ENCODE measurements at regions not wholly inside any gene's neighbourhood (a gene's known extent, or its start where the extent isn't known, plus 50 kb on each side); places are given as distances from the start of the nearest gene placed in this dataset.
A peak's percentile ranks its signal among the peaks of the same experiment; 100 is the strongest.

GRCh38 chr14:101123618-101124510 is 220.3 kb upstream of the RTL1 start:
- DNase-seq = no peak

DNA sequence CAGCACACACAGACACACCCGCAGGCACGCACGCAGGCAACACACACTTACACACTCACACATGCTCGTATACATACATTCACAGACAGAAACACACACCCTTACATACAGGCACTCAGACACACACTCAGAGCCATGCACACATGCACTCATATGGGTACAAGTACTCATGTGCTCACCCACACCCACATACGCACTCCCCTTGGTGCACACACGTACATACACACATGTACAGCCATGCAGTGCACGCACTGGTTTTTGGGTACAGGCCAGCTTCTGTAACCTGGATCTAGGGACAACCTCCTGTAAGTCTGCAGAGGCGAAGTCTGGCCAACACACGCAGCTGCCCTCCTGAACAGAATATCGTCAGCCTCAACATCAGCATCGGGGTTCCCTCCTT is 221.3 kb upstream of the RTL1 start:
- DNase-seq = no peak

DNA sequence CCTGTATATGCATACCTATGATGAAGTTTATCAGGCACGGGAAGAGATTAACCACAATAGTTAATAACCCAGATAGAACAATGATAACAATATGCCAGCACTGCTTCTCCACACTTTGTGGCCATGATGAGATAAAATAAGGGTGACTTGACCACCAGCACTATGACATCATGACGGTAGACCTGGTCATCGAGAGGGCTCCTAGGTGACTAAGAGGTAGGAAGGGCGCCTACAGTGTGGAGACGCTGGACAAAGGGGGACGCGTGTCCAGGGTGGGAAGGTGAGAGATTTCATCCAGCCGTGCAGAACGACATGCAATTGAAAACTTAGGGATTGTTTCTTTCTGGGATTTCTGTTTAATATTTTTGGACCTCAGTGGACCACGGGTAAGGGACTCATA is 221.8 kb upstream of the RTL1 start:
- DNase-seq = no peak

- no peak for DNase-seq
Observed at GRCh38 chr14:101125719-101126651, 222.5 kb upstream of the RTL1 start.

- no peak for DNase-seq
Observed at GRCh38 chr14:101126731-101127130, 223.2 kb upstream of the RTL1 start.

GRCh38 chr14:101127224-101127623 is 223.7 kb upstream of the RTL1 start:
- no peak for DNase-seq

GRCh38 chr14:101128478-101129321 is 225.2 kb upstream of the RTL1 start:
- no peak for DNase-seq

DNA sequence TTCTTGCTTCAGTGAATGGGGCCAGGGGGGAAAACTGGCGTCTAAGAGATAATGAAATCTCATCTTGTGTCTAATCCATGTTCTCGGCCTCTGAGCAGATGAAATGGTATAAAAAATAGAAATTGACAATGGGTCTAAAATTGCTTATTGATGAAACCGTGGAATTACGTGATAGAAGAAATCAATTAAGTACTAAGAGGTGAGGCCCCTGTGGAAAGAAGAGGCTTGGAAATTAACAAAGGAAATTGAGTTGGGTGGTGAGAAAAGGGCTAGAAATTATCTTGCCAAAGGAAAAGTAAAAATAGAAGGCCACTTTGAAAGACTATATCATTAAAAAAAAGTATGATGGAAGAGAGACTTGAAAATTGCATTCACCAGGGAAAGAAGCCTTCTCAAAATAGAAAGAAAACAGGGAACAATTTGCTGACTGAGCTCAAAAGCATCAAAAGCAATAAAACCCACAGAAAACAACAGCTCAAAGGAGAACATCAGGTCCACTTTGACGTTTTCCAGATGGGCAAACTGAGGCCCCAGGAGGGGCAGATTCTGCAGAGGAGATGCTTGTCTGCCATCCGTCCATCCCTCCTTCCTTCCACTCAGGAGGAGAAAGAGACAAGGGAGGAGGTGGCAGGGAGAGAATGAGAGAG is 226.1 kb upstream of the RTL1 start:
- DNase-seq = no peak

DNA sequence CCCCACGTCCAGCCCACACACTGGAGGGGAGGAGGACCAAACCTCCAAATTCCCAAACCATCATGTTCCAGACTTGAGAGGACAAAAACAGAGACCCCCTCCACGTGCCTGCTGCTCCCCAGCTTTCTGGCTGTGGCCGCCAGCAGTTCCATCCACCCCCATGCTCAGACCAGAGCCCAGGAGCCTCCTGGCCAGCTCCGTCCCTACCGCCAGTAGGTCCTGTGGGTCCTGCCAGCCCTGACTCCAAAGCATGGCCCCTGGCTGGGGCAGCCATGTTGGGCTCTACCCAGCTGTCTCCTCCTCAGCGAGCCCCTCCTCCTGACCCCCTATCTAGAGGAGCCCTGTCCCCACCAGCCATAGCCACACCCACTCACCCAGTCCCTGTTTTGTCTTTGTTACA is 227.3 kb upstream of the RTL1 start:
- no peak for DNase-seq

- no peak for DNase-seq
Observed at GRCh38 chr14:101131451-101131916, 228.0 kb upstream of the RTL1 start.

DNA sequence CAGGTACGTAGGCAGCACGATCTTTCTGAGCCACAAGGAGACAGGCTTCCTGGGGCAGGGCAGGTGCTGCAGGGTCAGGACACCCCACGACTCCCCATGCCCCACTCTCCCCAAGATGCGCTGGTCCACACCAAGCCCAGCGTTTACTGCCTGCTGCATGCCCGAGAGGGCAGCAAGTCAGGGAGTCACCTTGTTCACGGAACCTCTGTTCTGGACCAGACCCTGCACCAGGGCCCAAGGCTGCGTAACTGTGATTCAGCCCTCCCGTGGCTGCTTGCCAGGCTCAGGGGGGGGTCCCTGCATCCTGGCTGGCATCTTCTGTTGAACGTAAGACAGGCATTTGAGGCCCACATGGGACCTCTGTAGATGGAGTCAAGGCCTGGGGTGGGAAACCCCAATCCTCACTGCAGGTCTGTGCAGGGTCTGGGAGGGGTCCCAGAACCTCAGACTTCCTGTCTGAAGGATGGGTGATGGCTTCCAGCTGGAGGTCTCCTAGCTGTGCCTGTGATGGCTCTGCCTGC is 228.6 kb upstream of the RTL1 start:
- no peak for DNase-seq

- no peak for DNase-seq
Observed at GRCh38 chr14:101132588-101132987, 229.1 kb upstream of the RTL1 start.

- DNase-seq = no peak
Observed at GRCh38 chr14:101133068-101133467, 229.5 kb upstream of the RTL1 start.

DNA sequence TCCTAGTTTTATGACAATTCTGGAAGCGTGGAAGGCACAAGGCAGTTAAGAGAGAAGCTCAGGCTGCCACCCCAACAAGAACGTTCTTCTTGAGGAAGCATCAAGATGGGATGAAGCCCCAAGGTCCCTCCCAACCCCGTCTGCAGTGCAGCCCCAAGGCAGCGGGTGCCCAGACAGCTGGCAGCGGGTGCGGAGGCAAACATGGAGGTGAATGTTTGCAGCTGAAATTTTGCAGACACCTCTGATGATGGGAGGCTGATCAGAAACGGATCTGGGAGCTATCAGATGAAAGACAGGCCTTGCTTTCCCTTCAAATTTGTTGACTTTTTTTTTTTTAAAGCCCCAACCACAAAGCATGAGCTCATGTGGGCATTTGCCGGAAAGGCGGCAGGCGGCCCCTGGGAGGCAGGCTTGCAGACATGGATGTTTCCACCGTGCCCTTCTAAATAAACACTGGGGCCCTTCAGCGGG is 230.7 kb upstream of the RTL1 start:
- no peak for DNase-seq

DNA sequence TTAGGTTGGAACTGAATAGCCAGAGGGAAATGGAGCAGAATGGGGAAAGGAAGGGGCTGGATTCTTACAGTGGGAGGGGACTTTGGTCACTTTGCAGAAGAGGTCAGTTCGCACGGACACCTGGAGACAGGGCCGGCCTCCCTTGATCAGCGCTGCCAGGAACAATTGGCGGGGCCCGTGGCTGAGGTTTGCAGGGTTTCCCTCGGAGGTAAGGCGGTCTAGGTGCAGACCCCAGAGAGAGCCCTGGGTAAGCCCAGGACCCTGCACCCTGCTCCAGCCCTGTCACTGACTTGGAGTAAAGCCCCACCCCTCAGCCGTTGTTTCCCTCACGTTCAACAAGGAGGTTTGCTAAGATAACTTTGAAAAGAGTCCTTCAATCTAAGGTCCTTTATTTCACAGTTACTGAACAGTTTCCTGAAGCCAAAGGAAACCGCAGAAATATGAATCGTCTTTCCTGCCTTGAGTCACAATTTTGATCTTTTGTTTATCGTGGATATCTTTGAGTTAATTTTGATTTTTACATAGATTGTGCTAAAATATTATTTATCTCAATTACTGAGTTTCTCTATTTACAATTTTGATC is 231.4 kb upstream of the RTL1 start:
- DNase-seq = peak; percentile 49

DNA sequence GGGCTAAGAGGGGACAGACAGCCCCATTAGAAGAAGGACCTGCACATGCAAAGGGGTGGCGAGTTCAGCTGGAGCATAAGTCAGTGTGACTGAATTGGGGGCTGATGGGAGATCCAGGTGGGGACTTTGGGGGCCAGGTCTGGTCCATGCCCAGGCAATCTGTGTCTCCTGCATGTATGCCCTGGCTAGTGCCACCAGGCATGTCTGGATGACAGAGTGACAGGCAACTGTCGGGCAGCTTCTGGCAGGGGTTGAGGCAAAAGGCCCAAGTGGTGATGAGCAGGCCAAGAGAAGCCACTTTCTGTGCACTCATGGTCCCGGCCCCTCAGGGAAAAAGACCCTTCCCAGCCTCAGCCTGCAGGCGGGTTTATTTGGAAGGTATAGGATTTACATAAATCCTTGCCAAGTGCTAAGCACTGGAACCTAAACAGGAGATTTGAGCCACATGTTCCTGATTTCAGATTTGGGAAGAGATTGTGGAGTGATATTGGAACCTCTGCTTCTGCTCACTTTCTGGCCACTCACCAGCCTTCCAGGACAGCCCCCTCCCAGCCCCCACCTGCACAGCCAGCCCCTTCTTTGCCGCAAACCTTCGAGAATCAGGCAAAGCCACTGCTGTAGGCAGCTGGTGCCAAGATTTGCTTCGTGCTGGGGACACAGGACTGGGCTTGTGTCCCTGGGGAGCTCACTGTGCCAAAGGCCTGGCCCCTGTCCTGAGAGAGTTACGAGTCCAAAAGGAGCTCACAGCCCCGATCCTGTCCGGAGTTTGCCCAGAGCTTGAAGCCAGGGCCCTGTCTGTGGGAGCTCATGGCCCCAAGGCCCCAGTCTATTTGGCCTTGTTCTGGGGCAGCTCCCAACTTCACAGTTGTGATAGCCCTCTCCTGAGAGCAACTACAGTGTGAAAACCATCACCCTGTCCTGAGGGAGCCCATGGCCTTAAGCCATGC is 232.5 kb upstream of the RTL1 start:
- no peak for DNase-seq

- DNase-seq = no peak
Observed at GRCh38 chr14:101137234-101137633, 233.7 kb upstream of the RTL1 start.

GRCh38 chr14:101147848-101148247 is 244.3 kb upstream of the RTL1 start:
- peak; percentile 38 for DNase-seq

GRCh38 chr14:101150039-101150610 is 246.6 kb upstream of the RTL1 start:
- no peak for DNase-seq
